Left renal pelvis (tissue), 4 donors: ENCODE measurements at regions not wholly inside any gene's neighbourhood (a gene's known extent, or its start where the extent isn't known, plus 50 kb on each side); places are given as distances from the start of the nearest gene placed in this dataset.

ENCODE experiments used
- DNase-seq, 4 donors: peaks; one replicate each; pipeline ENCODE4 v3.0.0-alpha.2; 2013; ENCODE audit warnings: low read depth in 4 of 4, low spot score in 3 of 4

DNA sequence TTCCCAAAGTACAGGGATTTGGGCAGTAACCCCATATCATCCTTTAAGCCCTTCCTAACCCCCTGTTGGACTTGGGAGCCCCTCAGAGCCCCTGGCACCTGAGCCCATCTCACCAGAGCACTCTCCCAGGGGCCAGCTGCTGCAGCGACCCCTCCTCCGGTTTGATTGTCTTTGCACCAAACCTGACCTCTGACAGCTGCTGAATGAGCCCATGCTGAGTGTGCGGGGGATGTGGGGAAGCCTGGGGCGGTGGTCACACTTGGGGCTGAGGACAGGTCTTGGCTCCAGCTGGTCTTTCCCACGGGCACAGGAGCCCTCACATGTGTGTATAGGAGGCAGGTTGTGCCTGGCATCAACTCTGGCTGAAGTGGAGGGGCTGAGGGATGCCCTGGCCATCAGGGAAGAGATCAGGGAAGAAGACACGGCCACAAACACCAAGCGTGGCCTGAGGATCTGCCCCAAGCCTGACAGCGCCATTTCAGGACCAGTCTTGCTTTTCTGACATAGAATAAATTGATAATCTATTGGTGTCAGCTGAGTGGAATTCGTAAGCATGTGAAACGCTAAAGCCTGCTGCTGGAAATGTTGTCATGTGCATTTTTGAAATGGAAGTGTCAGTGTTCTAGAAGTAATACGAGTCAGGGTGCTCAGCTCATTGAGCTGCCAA, 102.4 kb downstream of the ACKR3 start:
- no peak for DNase-seq

DNA sequence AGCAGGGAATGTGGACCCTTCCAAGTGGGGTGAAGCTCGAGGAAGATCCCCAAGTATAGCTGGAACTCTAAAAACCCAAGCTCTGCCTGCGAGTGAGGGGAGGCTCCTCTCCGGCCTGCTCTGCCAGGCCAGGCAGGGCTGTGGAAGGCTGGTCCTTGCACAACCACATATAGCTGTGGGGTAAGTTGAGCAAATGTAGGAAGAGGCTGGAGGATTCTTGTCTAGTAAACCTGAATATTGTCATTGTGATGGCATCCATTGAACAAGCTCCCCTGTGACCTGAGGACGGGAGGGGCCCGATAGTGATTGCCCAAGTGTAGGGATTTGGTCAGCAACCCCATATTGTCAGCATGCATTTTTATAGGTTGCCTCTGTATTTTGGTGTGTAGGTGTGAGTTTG, 103.0 kb downstream of the ACKR3 start:
- DNase-seq: no peak

DNA sequence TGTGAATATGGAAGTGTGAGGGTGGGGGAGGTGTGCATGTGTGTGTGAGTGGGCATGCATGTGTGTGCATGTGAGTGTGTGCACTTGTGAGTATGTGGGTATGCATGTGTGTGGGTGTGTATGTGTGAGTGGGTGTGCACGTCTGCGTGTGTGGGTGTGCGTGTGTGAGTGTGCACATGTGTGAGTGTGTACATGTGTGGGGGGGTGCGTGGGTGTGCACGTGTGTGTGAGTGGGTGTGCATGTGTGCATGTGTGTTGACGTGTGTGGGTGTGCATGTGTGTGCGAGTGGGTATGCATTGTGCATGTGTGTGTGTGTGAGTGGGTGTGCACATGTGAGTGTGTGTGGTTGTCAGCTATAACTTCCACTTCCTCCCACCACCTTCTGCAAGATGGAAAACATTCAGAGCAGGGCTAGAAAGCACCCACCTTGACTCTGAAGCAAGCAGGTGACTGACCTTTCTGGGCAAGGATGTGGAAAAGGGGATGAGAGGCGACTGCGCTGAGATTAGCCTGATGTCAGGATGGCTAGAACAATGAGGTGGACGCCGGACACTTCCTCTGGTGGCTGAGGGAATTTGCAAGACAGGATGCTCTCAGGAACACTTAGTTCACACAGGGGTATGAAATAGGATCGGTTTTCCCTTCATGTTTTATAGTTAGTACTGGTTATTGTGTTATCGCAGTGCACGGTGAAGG, 103.6 kb downstream of the ACKR3 start:
- no peak for DNase-seq

DNA sequence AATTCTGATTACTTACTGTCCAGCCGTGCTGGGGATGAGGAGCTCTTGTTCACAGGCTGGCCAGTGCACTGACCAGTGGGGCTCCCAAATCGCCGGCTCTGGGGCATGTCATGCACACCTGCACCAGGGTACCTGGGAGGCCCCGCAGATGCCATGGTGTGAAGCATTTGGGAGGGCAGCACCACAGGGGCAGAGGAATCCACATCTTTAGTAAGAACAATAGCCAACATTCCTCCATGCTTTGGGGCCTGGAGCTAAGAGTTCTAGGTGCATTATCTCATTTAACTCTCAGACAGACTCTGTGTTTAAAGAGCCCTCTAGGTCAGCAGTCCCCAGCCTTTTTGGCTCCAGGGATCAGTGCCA, 104.2 kb downstream of the ACKR3 start:
- no peak for DNase-seq

DNA sequence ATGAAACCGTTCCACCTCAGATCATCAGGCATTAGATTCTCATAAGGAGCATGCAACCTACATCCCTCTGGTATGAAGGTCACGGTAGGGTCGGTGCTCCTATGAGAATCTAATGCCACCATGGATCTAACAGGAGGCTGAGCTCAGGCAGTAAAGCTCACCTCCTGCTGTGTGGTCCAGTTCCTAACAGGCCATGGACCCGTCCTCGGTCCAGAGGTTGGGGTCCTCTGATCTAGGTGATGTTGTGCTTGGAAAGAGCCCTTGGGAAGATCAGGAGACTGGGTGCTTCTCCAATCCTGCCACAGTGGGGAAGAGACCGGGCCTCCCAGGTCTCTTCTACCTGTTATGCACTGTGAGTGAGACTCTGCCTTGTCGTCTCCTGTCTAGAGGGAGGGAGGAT, 104.6 kb downstream of the ACKR3 start:
- DNase-seq: no peak

DNA sequence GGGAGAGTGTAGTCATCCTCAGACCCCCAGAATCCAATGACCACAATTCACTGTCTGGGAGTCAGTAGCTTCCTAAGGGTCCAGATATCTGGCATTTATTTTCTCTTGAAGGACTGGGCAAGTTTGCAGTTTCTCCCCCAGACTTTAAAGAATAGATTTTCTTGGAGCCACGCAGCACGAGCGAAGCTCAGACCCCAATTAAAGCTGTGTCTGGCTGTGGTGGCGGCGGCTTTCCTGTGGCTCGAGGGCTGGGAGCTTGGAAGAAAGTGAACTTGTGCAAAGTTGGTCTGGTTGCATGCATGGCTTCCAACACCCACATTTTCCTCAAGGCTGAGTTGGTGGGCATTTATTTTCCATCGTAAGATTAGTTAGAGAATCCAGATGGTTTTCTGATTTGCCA, 105.0 kb downstream of the ACKR3 start:
- DNase-seq: no peak

DNA sequence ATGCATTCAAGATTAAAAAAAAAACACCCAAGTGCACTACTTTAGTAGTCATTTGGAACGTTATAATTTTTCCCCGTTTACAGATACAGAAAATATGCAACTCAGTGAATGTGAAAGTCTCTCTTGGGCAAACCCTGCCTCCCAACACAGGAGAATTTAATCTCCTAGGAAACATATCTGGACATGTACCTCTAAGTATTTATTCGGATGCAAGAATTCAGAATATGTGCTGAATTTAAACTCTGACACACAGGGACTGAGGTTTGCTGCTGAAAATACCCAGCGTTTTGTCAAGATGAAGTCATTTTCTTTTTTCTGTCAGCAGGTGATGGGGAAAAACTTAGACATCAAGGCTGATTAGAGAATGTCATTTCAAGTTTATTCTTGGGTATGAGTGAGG, 105.4 kb downstream of the ACKR3 start:
- DNase-seq: no peak

DNA sequence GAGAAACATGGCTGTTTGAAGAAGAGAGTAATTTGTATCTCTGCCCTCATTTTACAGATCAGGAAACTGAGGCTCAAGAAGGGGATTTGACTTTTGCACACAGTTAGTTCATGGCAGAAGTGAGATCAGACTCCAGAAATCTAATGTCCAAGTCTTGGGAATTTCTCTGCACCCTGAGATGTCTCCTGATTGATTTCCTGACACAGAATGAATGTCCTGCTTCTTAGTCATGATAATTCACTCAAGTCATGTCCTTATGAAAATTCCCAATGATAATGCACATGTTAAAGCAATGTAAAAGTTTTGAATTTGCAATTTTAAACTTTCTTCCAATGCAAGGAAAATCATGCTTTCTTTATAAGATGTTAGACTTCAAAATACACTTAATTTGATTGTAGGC, 105.9 kb downstream of the ACKR3 start:
- no peak for DNase-seq

DNA sequence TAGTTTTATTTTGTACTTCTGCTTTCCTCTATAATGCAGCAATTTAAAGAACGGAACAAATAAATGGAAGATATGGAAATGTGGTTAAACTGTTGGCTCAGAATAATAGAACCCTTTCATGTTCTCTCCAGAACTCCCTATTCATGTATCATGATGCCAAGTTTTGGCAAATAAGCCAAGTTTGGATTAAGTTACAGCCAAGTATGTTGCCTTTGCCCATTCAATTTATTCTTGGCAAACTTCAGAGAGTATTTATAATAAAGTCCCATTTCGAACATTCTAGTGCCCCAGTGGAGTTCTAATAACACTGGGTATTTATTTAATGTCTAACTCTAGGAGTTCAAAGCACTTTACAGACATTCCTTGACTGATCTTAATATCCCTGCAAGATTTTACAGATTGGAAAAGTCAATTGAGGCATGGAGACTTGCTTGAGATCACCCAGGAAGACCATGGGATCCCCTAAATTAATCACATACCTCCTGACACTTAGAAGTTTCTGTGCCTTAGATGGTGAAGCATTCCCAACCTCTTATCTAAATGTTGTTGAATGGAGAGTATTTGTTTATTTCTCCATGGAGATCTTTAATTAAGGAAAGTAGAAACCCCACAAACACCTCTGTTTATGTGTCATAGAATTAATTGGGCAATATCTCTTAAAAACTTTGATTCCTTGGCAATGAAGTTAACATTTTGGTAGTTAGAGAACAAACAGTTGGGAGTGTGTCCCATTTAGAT, 106.7 kb downstream of the ACKR3 start:
- no peak for DNase-seq

DNA sequence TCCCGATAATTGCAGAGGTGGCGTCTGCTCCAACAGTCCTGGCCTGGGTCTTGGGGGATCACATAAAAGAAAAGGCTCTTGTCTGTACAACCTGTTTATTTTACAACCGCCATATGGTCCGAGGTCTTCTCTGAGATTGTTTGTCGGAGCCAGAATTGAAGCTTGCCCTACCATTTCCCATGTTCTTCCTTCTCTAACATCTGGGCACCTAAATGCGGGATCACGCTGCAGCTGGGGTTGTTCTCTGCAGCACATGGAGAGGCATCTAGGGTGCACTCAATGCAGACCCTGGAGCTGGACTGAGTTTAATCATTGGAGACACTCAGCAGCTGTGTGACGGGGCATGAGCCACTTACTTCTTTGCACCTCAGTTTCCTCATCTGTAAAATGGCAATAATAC, 107.7 kb downstream of the ACKR3 start:
- DNase-seq: no peak

DNA sequence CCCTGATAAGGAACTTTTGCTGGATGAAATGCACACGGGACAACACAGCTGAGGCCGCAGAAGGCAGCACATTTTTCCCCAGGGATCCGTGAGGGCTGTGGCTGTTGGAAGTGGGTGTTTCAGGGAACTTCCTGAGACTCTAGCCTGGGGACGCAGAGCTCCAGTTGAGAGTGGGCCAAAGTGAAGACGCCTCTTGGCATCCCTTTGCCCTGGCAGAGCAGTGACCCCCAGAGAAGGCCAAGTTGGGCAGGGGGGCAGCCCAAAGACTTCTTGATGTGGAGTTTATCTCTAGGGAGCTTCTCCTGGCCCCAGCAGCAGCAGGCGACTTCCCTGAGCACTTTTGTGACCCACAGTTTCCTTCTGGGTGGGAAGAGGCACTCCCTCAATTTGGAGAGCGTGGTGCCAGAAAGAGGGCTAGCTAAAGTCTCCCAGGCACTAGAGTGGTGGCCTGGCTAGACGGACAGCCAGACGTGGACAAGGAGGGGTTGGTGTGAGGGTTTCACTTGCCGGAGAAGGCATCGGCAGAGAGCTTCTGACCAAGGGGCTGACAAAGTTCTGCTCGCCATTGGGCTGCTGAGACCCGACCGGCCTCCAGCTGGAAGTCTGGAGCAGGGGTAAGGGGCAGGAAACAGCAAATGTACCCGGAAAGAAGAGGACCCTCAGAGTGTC, 108.8 kb downstream of the ACKR3 start:
- no peak for DNase-seq

DNA sequence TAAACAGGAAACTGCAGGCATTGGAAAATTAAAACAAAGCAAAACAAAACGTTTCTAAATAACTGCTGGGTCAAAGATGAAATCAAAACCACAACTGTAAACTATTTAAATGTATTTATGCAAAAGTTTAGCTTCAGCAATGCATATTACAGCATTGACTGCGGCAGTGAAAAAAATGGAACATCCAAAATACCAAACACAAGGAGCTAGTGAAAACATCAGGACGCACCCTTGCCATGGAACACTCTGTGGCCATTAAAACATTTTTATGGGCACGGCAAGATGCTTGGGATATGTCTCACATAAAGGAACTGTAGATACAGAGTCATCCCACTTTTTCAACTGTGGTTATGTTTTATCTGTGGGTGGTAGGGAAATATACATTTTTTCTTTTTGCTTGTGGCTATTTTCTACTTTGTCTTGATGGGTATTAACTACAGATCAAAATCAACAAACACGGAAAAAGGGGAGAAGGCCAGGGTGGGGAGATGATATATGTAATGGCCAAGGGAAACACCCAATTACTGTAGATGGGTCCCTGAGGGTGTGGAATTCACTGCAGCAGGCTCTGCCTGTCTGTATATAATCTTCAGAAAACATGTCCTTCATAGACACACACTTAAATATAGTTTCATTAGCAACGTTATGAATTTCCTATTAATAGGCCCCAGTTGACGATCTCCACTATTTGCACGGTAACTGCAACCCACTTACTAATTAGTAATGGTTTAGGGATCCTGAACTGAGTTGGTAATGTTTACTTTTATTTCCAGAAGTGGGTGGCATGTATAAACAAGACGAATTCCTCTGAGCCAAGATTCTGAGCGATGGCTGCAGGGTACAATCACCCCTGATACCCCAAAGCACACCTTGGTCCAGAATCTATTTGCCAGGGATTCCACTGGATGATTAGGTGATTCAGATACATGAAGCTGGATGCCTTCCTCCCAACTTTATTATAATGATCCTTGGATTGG, 110.5 kb downstream of the ACKR3 start:
- no peak for DNase-seq

DNA sequence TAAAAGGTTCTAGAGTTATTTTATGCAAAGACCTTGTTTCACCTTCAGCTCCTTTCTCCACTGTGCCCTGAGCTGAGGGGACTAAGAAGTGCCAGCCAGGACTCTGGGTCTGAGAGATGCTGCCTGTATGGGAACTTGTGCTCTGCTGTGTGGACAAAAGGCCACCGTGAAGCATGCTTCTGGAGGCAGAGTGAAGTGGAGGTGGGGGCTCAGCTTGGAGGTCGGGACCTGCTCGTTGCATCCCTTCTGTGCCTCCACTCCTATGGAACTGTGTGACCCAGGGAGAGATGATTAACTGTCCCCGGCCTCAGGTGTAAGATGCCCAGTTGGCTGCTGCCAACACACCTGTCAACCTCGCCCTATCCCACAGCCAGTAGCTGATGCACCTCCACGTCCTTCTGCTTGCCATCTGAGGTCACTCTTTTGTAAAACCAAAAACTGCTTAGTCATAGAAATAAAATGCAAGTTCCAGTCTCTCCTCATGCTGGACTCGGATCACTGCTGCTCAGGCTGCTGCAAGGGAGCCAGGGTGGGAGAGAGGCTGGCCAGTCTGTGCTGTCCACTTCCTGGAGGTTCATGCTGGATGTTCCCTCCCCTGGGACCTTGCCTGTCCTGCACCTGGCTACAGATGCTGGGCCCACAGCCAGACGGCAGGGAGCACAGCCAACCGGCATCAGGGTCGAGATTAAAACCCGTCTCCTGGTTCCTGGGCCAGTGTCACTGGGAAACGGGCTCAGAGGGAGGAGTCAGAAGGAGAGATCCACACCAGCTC, 113.2 kb downstream of the ACKR3 start:
- no peak for DNase-seq

DNA sequence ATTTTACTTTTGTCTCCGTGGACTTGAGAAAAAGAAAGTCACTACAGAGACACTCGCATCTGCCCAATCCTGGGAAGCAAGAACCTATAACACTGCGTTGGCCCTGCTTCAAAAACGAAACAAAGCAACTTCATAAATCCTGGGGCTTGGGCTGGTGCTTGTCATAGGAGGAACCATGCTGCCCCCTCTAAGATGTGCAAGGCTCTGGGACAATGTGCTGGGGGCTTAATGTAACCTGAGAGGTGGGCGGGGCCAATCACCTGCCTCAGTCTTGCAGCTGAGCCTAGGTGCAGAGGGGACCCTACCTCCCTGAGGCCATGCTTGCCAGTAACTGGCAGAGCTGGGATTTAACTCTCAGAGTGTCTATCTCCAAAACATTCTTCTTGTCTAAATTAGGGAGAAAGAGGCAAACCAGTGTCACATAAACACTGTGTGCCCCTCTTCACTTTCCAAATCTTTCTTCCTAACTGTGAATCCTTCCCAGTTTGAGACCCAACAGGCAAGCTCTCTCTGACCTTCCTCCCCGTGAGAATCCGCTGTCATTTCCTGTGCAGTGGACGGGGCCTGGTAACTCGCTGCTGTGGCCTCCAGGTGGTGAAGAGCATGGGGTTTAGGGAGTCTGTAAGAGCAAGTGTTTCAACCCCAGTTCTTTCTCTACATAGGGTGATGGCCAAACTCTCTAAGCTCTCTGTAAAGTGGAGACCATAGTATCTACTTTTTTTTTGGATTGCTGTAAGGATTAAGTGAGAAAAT, 115.1 kb downstream of the ACKR3 start:
- DNase-seq: no peak

DNA sequence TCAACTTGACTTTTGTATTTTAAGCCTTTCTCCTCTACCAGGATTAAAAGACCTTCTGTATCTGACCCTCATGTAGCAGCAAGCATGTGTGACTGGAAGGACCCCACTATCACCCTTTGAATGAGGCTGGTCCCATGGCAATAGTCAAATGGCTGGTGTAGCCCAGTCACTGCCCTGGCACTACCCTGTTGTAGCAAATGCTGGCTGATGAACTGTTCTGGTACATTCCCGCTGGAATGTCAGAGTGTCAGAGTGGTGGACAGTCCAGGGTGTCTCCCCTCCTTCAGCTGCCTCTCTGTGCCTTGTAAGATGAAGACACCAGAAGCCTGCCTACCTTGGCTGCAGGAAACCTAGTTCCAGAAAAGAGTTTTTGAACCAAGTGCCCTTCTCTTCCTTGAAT, 115.7 kb downstream of the ACKR3 start:
- DNase-seq: no peak

DNA sequence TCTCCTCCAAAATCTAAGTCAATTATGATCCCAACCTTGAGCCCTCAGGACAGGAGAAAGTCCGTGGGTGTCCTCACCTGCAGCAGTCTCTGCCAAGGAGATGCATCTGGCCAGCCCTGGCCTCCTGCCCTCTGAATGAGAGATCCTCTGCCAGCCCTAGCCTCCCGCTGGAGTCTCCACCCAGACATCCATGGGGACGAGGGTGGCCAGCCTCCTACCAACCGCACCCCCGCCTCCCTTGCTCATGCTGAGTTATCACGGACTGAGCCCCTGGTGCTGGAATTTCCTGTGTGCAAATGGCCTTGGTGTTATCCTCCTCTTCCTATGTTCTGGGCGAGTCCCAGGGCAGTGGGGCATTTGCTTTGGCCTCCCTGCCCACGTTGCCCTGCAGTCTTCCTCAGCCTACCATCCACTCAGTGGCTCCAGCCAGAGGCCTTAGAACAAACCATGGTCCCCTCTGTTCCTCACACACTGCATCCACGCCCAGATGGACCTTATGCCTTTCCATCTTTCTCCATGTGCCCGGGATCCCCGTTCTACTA, 116.4 kb downstream of the ACKR3 start:
- DNase-seq: no peak

DNA sequence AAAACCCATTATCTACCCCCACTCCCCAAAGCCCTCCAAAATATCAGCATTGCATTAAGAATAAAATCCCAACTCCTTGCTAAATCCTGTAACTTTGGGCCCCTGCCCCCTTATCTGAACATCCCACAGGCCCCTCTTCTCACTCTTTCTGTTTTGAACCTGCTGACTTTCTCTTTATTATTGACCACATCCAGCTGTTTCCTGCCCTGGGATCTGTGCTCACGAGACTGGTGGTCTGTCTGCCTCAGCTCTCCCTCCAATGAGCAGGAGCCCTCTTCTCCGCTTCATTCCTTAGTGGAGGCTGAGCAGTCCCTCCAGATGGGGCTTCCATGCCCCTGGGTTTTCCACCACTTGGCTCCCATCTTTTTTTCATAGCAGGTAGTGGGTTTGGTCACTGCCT, 116.9 kb downstream of the ACKR3 start:
- DNase-seq: peak; percentile 29 to 57 (median 44)

DNA sequence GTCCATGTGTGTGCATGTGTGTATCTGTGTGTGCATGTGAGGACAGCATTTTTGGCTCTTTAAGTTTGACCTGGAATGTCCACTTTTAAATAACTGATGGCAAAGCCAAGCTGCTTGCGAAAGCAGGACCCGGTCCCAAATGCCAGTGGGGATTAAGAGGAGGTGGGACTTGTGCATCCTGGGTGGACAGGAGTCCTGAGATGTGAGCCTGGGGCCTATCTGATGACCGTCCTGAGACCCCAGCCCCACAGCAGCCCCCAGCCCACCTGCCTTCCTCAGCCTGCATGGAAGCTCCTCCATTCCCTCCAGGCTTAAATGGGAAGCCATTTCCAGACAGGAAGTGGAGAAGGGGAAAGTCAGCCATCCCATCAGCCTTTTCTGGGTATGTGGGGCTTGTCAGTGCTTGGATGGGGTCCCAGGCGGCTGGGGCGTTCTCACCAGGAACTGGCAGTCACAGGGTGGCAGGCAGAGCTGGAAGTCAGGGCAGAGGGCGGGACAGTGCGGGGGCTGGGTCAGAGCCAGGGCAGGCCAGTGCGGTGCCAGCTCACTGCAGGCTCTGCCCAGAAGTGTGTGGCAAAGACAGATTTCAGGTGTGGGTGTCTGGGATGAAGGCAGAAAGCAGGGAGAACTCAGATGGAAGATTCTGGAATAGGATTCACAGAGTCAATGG, 117.8 kb downstream of the ACKR3 start:
- no peak for DNase-seq
